ENCODE measurements at regions not wholly inside any gene's neighbourhood (a gene's known extent, or its start where the extent isn't known, plus 50 kb on each side); places are given as distances from the start of the nearest gene placed in this dataset.

DNA sequence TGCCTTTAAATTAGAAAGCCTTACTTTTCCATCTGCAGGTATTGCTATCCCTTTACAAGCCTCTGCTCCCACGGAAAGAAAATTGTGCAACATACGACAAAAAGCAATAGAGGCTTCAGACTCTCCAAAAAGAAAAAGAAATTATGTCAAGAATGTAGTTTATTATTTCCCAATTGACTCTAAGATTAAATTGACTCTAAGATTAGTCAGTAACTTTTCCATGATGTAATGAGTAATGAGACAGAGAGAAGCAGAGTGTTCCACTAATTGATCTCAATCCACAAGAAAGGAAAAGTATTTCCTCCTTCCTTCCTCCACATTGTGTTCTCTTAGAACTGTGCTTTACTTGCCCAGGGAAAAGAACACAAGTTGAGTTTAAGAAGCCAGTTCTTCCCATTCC, 345.7 kb upstream of the HS3ST1 start:
- intact Hi-C loops (cut with DNase I): no loop called here
- ATAC-seq (no peak), DNase-seq (ENCODE audit: missing footprints) (no peak)

DNA sequence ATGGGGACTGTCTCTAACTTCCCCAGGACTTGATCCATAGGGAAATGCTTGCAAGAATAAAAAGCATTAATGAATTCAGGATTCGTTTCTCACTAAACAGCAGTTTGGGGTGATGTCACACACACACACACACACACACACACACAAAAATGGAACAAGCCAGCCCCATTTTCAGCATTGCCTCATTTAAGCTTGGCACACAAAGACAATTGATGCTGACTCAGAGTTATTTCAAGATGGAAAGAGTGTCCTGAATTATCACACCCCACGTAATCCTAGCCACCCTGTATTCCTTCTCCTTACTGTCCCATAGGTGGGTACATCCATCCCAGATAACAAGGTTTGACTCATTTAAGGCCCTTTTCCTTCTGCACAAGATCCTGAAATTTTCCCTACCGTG, 345.1 kb upstream of the HS3ST1 start:
- ATAC-seq (no peak), DNase-seq (ENCODE audit: missing footprints) (no peak)
- intact Hi-C loops (cut with DNase I): no loop called here

DNA sequence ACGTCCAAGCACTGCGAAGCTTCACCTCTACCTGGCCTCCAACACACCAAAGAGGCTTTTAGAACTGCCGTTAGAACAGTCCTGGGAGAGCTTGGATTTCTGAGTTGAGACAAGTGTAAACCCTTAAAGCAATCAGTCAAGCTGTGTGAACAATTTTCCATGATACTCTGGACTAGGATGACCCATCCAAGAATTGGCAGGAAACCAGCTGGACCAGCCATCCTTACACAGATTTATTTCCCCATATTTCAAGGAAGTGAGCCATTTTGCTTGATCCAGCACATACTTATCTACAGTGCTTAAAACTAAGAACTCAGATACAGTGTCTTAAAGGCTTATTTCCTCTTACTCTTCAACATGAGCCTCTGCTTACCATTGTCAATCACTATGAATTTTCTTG, 340.7 kb upstream of the HS3ST1 start:
- no peak for DNase-seq (ENCODE audit: missing footprints)
- intact Hi-C loops (cut with DNase I): no loop called here
- peak; percentile 46 for ATAC-seq

DNA sequence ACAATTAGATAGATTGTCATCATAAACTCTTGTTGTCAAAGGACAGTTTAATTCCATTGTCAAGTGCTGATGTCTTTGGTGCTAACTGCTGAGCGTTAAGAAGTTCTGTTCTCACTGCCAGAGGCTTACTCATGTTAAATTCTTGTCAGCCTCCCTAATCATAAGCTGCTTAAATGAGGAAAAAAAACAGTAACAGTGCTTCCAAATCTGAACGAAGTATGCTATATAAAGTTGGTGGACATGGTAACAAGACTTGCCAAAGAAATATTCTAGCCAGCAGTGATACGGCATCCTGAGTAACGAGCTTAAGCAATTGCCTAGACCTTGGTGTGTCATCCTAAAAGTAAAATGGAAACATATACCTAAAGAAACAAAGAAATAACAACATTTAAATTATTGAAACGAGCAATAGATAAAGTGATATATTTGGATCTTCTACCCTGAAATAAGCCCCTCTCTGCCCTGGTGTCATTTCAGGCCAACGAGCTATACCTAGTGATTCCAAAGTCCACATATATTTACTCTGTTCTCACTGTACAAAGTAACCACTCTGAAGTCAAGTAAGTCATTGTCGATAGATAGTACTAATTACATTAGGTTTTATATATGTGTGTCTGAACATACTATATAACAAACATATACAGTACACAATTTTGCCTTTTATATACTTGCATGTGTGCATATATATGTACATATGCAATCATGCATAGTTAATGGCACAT, 339.7 kb upstream of the HS3ST1 start:
- DNase-seq (ENCODE audit: missing footprints) (no peak), ATAC-seq (no peak)
- intact Hi-C loops (cut with DNase I): no loop called here

DNA sequence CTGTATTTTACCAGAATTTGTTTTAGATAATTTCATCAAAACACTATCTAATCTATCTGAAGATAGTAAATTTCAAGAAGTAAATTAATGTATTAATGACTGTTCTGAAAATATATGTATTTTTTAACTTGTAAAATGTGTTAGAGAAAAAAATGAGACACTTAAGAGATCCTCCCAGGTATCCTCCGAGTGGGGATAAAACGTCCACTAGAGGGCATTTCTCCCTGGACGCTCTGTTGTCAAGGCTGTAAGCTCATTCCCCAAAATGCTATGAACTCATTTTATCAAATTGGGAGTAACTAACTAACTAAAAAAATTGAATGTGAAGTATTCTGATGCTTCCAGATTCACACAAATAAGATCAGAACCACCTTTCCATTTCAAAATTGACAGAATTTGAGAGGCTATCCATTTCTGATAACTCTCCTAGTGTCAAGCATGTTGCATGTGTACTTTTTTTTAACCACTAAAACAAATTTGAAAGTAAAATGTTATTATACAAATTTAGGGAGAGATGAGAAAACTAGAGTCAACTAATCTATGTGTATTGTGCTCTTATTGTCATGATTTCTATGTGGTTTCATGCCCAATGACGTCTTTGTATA, 337.3 kb upstream of the HS3ST1 start:
- ATAC-seq (no peak), DNase-seq (ENCODE audit: missing footprints) (no peak)
- intact Hi-C loops (cut with DNase I): loop anchor here (2.0 kb wide), 1 partner anchor 867 kb away; no protein-coding TSS in a partner anchor

DNA sequence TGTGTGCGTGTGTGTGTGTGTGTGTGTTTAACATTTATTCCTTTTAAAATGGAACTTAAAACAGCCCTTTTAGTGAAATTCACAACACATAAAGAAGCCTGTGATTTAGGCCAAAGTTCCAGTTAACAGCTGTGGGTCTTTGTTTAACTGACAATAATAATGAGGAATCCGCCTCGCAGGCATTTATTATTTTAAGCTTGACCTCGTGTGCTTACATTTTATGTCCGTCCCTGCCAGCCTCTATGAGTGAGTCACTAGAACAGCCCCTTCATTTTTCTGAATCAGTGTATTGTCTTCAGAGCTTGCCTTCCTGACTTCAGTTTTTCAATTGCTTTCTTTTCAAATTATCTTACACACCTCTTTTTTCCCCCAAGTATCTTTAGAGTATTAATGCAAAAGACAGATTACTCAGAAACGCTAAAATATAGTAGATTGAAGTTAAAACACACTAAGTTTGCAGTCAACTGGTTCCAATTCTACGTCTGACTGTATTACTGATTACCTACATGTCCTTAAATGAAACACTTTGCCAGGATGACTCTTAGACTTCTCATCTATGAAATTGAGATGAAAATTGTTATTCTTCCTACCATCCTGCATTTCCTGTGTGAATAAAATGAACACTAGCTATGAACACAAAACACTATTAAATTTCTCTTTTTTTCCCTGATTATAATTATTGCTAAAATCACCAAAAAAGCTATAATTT, 319.6 kb upstream of the HS3ST1 start:
- no peak for DNase-seq (ENCODE audit: missing footprints)
- ATAC-seq: no peak

DNA sequence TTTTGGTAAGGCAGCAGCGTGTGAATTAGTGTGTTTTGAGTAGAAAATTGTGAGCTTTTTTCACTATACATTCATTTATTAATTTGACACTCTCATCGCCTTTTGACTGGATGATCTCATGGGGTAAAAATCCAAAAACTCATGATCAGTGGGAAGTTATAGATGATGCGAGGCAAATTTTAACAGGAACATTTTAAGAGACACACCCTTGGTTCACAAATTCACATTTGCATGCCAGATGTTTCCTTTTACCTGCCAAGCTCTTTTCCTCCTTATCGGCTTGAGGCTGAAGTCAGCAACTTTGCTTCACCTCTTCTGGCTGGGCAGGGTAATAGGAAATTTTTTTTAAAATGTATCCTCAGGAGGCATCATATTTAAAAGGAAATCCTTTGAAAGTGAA, 318.0 kb upstream of the HS3ST1 start:
- DNase-seq (ENCODE audit: missing footprints): no peak
- ATAC-seq: no peak
- intact Hi-C loops (cut with DNase I): no loop called here

More for the DNA sequence above, 319.6 kb upstream of the HS3ST1 start:
- intact Hi-C loops (cut with DNase I): no loop called here

DNA sequence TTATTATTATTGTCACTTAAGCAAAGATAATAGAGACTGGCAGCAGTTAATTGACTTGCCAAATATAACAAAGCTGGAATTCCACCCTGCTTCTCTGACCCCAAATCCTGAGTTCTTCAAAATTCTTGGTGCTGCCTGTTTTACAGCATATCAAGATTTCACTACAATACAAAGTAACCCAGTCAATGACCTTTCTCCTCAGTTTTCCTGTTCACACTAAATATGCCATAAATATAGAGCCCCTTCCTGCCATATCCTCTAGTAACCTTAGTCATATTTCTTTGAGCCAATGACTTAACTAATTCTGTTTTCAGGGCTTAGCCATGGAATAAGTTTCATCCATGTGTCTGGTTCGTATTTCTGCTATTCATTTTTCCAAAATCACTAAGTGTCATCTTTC, 315.3 kb upstream of the HS3ST1 start:
- intact Hi-C loops (cut with DNase I): no loop called here
- DNase-seq (ENCODE audit: missing footprints): no peak
- ATAC-seq: no peak

DNA sequence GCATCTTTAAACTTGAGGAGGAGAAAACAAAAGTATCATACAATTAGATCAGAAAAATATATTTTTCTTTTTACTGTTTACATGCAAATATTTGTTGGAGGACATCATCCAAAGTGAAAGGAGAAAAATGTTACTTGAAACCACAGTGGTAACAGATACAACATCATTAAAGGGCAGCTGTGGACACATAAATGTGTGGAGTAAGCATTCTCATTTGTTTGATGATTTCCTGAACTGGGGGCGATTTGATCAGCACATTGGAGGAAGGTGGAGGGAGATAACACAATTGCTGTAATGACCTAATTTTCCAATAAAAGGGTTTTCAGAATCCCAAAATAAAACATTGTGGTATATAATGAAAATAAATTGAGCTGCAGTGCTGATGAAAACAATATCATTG, 314.5 kb upstream of the HS3ST1 start:
- DNase-seq (ENCODE audit: missing footprints): no peak
- intact Hi-C loops (cut with DNase I): no loop called here
- no peak for ATAC-seq

DNA sequence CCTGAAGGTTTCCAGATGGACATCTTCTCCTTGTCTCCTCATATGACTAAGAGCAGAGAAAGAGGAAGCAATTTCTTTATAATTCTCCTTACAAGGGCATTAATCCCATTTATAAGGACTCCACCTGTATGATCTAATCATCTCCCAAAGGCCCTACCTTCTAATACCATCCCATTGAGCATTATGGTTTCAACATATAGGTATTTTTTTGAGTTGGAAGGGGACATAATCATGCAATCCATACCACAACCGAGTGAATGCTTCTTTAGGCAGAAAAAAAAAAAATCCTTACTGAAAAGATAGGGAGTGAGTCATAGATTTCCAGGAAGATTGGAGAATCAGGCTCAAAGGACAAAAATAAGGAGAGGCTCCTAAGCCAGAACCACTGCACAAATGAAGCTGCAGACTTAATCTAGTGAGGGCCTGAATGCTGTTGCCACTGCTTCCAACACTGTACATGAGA, 312.5 kb upstream of the HS3ST1 start:
- DNase-seq (ENCODE audit: missing footprints): no peak
- no peak for ATAC-seq
- intact Hi-C loops (cut with DNase I): no loop called here

DNA sequence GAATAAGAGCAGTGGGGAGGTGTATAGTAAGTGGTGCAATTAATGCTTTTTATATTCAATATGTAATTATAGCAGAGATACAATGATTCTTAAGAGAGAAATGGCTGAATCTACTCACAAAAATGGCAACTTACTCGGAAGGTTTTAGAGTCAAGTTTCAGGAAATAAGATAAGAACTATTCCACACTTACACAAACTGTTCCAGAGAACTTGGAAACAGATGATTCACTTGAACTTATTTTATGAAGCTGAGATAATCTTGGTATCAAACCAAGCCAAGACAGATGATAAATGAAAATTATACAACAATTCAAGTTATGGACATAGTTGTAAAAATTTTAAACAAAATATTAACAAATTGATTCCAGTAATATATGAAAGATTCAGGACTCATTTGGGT, 311.3 kb upstream of the HS3ST1 start:
- DNase-seq (ENCODE audit: missing footprints): no peak
- intact Hi-C loops (cut with DNase I): no loop called here
- no peak for ATAC-seq

DNA sequence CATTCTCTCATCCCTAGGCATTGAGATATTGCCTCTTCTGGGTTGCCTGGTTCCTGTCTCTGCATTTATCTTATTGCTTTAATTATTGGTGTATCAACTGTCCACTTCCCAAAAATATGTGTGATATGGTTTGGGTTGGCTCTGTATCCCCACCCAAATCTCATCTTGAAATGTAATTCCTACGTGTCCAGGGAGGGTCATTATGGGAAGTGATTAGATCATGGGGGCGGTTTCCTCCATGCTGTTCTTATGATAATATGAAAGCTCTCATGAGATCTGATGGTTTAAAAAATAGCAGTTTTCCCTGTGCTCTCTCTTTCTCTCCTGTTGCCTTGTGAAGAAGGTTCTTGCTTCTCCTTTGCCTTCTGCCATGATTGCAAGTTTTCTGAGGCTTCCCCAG, 308.3 kb upstream of the HS3ST1 start:
- ATAC-seq: no peak
- intact Hi-C loops (cut with DNase I): no loop called here

DNA sequence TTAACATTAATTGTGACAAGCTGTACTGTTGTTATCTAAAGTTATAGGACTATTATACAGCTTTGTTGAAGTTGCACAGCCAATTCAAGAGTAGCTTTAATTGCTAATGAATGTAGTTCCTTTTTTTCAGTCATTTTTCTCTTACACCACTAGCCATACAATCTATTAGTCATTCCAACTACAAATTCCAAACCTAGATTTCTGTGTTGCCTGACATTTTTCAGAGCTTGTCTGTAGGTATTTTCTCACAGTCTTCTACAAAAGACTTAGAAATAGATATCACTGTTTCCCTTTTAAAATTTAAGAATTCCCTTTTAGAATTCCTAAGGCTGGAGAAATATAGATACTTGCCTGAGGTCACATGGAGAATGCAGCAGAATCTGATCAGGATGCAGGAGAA, 307.0 kb upstream of the HS3ST1 start:
- ATAC-seq: no peak

More for the DNA sequence above, 308.3 kb upstream of the HS3ST1 start:
- DNase-seq (ENCODE audit: missing footprints): no peak

DNA sequence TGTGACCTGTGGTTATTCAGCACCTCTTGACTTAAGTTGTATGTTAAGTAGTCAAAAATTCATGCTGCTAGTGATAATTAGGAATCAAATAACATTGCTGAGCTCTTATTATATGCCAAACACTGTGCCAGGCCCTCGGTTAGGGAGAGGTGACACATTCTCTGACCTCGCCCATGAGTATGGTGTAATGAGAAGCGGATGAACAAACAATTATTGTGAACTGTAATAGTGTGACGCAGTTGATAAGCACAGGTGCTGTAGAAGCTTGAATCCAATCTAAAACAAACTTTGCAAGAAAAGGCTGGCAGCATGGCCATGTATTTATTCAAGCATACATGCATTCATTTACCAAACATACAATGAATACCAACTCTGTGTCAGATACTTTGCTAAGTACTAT, 303.5 kb upstream of the HS3ST1 start:
- intact Hi-C loops (cut with DNase I): no loop called here
- ATAC-seq (no peak), DNase-seq (ENCODE audit: missing footprints) (no peak)

More for the DNA sequence above, 307.0 kb upstream of the HS3ST1 start:
- DNase-seq (ENCODE audit: missing footprints): no peak
- intact Hi-C loops (cut with DNase I): no loop called here

DNA sequence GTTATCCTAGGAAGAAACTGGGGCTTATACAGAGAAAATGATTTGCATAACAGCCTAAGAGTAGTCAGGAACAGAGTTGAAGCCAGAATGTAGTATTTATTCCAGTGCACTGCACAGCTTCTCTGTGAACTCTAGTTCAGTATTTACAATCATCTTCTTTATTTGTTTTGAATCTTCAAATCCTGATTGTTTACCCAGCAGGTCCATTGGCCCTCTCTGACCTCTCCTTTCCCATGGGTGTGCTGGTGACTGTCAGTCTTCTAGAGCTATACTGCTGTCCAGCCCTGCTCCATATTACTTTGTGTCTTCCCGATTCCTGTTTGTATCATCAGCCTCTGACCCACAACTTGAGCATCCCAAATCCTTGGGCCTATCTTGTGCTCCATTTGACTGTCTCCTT, 301.9 kb upstream of the HS3ST1 start:
- no peak for DNase-seq (ENCODE audit: missing footprints)
- ATAC-seq: no peak
- intact Hi-C loops (cut with DNase I): no loop called here

DNA sequence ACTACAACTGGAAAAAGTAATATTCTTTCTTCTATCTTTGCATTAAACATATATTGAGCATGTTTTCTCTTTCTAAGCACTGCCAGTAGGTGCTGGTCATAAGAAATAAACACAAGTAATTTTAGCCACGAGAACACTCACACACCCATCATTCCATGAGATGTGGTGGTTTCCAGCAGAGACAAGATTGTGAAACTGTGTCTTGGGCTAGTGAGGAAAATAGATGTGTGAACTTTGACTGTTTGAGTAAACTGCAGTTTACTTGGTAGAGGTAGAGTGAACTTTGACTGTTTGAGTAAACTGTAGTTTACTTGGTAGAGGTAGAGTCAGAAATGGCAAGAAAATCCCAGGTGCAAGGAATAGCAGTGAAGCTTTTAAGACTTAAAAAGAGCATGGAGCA, 300.9 kb upstream of the HS3ST1 start:
- intact Hi-C loops (cut with DNase I): no loop called here
- no peak for ATAC-seq
- DNase-seq (ENCODE audit: missing footprints): no peak

DNA sequence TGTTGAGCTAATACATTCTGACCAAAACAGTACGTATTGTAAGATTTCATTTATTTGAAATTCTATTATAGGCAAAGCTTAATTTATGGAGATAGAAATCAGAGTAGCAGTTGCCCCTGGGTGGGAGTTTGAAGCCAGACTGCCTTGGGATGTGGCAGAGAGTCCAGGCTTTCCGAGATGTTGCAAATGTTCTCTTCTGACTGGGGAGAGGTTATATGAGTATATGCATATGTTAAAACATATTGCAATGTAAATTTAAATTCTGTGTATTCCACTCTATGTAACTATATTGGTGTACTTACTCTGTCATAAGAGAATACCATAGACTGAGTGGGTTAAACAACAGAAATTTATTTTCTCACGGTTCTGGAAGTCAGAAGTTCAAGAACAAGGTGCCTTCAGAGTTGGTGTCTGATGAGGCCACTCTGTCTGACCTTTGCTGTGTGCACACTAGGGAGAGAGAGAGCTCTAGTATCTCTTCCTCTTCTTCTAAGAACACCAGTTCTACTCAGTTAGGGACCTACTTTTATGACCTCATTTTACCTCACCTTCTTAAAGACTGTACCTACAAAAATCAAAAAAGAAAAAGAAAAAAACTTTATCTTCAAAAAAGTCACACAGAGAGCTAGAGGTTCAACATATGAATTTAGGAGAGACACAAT, 299.3 kb upstream of the HS3ST1 start:
- DNase-seq (ENCODE audit: missing footprints) (no peak), ATAC-seq (no peak)
- intact Hi-C loops (cut with DNase I): no loop called here

DNA sequence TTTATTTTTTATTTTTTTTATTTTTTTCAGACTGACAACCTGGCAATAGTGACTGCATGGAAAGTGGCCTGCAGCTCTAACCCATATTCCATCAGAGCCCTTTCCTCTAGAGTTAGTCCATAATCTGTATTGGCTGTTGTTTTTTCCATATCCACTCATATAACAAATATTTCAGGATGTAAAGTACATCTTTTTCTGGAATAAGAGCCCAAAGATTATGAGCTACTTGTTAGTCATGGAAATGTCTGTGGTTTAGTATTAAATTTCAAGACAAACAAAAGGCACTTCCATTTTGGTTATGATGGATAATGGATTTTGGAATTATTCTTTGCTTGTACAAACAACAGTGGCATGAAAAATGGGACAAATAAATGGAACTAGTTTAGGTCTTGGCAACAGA, 296.0 kb upstream of the HS3ST1 start:
- ATAC-seq (no peak), DNase-seq (ENCODE audit: missing footprints) (no peak)
- intact Hi-C loops (cut with DNase I): loop anchor here (5.0 kb wide), 1 partner anchor 302 kb away; no protein-coding TSS in a partner anchor

DNA sequence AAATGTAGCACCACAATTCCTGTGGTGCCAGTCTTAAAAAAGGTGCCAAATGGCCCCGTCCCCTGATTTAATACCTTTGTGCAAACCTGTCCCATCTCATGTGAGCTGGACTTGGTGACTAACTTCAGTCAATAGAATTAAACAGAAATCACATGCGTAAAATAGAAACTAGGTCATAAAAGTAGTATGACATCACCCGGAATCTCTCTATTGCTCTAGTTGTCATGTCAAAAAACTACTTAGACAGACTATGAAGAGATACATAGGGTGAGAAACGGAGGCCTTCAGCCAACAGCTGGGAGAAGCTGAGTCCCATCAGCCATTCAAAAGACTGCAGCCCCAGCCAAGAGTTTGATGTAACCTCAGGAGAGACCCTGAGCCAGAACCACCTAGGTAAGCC, 293.5 kb upstream of the HS3ST1 start:
- no peak for ATAC-seq
- no peak for DNase-seq (ENCODE audit: missing footprints)
- intact Hi-C loops (cut with DNase I): loop anchor here (5.0 kb wide), 1 partner anchor 300 kb away; no protein-coding TSS in a partner anchor
